ENCODE measurements at regions not wholly inside any gene's neighbourhood (a gene's known extent, or its start where the extent isn't known, plus 50 kb on each side); places are given as distances from the start of the nearest gene placed in this dataset.

GRCh38 chr1:218823291-218823900 is 350.3 kb upstream of the LYPLAL1 start:
- H3K4me1 ChIP-seq (ENCODE audit: insufficient read depth, low read length, poor library complexity, severe bottlenecking) = no peaks in the 10 kb centered on the region
- no peak for TF ChIP-seq CTCF (conservative IDR thresholded peaks at IDR 0.05; ENCODE audit: low read length)
- no peak for TF ChIP-seq EZH2phosphoT487 (IDR thresholded peaks at IDR 0.05; ENCODE audit: borderline replicate concordance, low read depth, low read length)
- H3K27ac ChIP-seq (ENCODE audit: low read depth, low read length, poor library complexity, severe bottlenecking) = no peak overlapping the region
- H3K4me2 ChIP-seq (ENCODE audit: low read length) = no peak overlapping the region
- H3K4me3 ChIP-seq (ENCODE audit: low read depth, low read length, poor library complexity, severe bottlenecking) = no peak overlapping the region
- ChIA-PET POLR2A (interaction anchor here (1.1 kb wide), 1 partner anchor 15 kb away, joined by 3 read pairs; no protein-coding TSS in a partner anchor), CTCF (ENCODE audit: unreplicated experiment) (no interaction called here)
- BruUV-seq (replicated peaks) = no TSS peak
- no peak overlapping the region for H2AFZ ChIP-seq (ENCODE audit: low read length)
- H3K9me3 ChIP-seq (ENCODE audit: low read length) = no peaks in the 10 kb centered on the region
- no peaks in the 10 kb centered on the region for H3K79me2 ChIP-seq (ENCODE audit: insufficient read depth, low read depth, low read length)
- no peaks in the 10 kb centered on the region for H3K36me3 ChIP-seq (ENCODE audit: insufficient read depth, low read length)
- H3K9me2 ChIP-seq (ENCODE audit: insufficient read depth, low read length) = no peaks in the 10 kb centered on the region
- DNase-seq (ENCODE audit: low spot score) = no peak
- intact Hi-C loops (cut with micrococcal nuclease; ENCODE audit: unreplicated experiment) = no loop called here
- no peaks in the 10 kb centered on the region for H4K20me1 ChIP-seq (ENCODE audit: insufficient read depth, low read length)

- DNase-seq (ENCODE audit: low spot score) = no peak
- Histone ChIP-seq H3K4me3 (ENCODE audit: low read depth, low read length, poor library complexity, severe bottlenecking) (no peak overlapping the region), H3K79me2 (ENCODE audit: insufficient read depth, low read depth, low read length) (no peaks in the 10 kb centered on the region), H3K9me3 (ENCODE audit: low read length) (no peaks in the 10 kb centered on the region), H3K27ac (ENCODE audit: low read depth, low read length, poor library complexity, severe bottlenecking) (no peak overlapping the region), H3K4me2 (ENCODE audit: low read length) (no peak overlapping the region), H3K4me1 (ENCODE audit: insufficient read depth, low read length, poor library complexity, severe bottlenecking) (no peaks in the 10 kb centered on the region), H2AFZ (ENCODE audit: low read length) (no peak overlapping the region), H3K9me2 (ENCODE audit: insufficient read depth, low read length) (no peaks in the 10 kb centered on the region), H3K36me3 (ENCODE audit: insufficient read depth, low read length) (no peaks in the 10 kb centered on the region), H4K20me1 (ENCODE audit: insufficient read depth, low read length) (no peaks in the 10 kb centered on the region)
- CTCF ChIA-PET (ENCODE audit: unreplicated experiment) = no interaction called here
- BruUV-seq (replicated peaks) = no TSS peak
- POLR2A ChIA-PET = interaction anchor here (1.6 kb wide), 1 partner anchor 11 kb away, joined by 3 read pairs; no protein-coding TSS in a partner anchor
- TF ChIP-seq EZH2phosphoT487 (IDR thresholded peaks at IDR 0.05; ENCODE audit: borderline replicate concordance, low read depth, low read length) = no peak
- no peak for TF ChIP-seq CTCF (conservative IDR thresholded peaks at IDR 0.05; ENCODE audit: low read length)
- intact Hi-C loops (cut with micrococcal nuclease; ENCODE audit: unreplicated experiment) = no loop called here
Measured at GRCh38 chr1:218827486-218827885, 346.2 kb upstream of the LYPLAL1 start.

- H3K4me1 ChIP-seq (ENCODE audit: insufficient read depth, low read length, poor library complexity, severe bottlenecking) = no peaks in the 10 kb centered on the region
- intact Hi-C loops (cut with micrococcal nuclease; ENCODE audit: unreplicated experiment) = no loop called here
- no peak overlapping the region for H3K4me3 ChIP-seq (ENCODE audit: low read depth, low read length, poor library complexity, severe bottlenecking)
- H3K27ac ChIP-seq (ENCODE audit: low read depth, low read length, poor library complexity, severe bottlenecking) = no peak overlapping the region
- no peak overlapping the region for H2AFZ ChIP-seq (ENCODE audit: low read length)
- no peaks in the 10 kb centered on the region for H3K79me2 ChIP-seq (ENCODE audit: insufficient read depth, low read depth, low read length)
- H3K36me3 ChIP-seq (ENCODE audit: insufficient read depth, low read length) = no peaks in the 10 kb centered on the region
- BruUV-seq (replicated peaks) = no TSS peak
- H4K20me1 ChIP-seq (ENCODE audit: insufficient read depth, low read length) = no peaks in the 10 kb centered on the region
- ChIA-PET POLR2A (interaction anchor here (1.6 kb wide), 1 partner anchor 10 kb away, joined by 3 read pairs; no protein-coding TSS in a partner anchor), CTCF (ENCODE audit: unreplicated experiment) (no interaction called here)
- TF ChIP-seq EZH2phosphoT487 (IDR thresholded peaks at IDR 0.05; ENCODE audit: borderline replicate concordance, low read depth, low read length) (no peak), CTCF (conservative IDR thresholded peaks at IDR 0.05; ENCODE audit: low read length) (no peak)
- no peaks in the 10 kb centered on the region for H3K9me3 ChIP-seq (ENCODE audit: low read length)
- no peak overlapping the region for H3K4me2 ChIP-seq (ENCODE audit: low read length)
- H3K9me2 ChIP-seq (ENCODE audit: insufficient read depth, low read length) = no peaks in the 10 kb centered on the region
- DNase-seq (ENCODE audit: low spot score) = no peak
Measured at GRCh38 chr1:218828125-218828650, 345.5 kb upstream of the LYPLAL1 start.

All from OCI-LY7 (cell line).